ENCODE measurements at regions not wholly inside any gene's neighbourhood (a gene's known extent, or its start where the extent isn't known, plus 50 kb on each side); places are given as distances from the start of the nearest gene placed in this dataset.
"Not testable (repeated sequence)": the region's sequence is repeated elsewhere in the genome, so short reads cannot be mapped to it uniquely, and the experiment has no call there.

GRCh38 chr6:103092414-103092813 lies 1698.9 kb downstream of the GRIK2 start:
- H3K9me3 ChIP-seq (ENCODE audit: control insufficient read depth, low read length); H3K27me3 ChIP-seq (ENCODE audit: control insufficient read depth in 1 of 2, insufficient read depth in 2 of 2, low read length in 1 of 2); intact Hi-C loops (cut with DNase I); H3K4me1 ChIP-seq (ENCODE audit: control insufficient read depth in 1 of 2, insufficient read depth in 2 of 2, low read length in 2 of 2); H3K4me3 ChIP-seq (ENCODE audit: low read length in 2 of 2); H3K27ac ChIP-seq (ENCODE audit: low read depth in 1 of 2, low read length in 2 of 2); H3K36me3 ChIP-seq (ENCODE audit: control insufficient read depth in 1 of 2, insufficient read depth in 2 of 2, low read length in 1 of 2); DNase-seq; ATAC-seq (ENCODE audit: low FRiP score): not testable (repeated sequence)
- 92 to 93% methylated on average over 4 of the region's 4 CpGs for WGBS, 2 donors

- H3K27me3 ChIP-seq (ENCODE audit: control insufficient read depth in 1 of 2, insufficient read depth in 2 of 2, low read length in 1 of 2): no peaks in the 10 kb centered on the region
- no peak overlapping the region for H3K4me3 ChIP-seq (ENCODE audit: low read length in 2 of 2)
- H3K4me1 ChIP-seq (ENCODE audit: control insufficient read depth in 1 of 2, insufficient read depth in 2 of 2, low read length in 2 of 2): no peaks in the 10 kb centered on the region
- no peak overlapping the region for H3K27ac ChIP-seq (ENCODE audit: low read depth in 1 of 2, low read length in 2 of 2)
- DNase-seq: no peak
- intact Hi-C loops (cut with DNase I): no loop called here
- no peaks in the 10 kb centered on the region for H3K9me3 ChIP-seq (ENCODE audit: control insufficient read depth, low read length)
- no peaks in the 10 kb centered on the region for H3K36me3 ChIP-seq (ENCODE audit: control insufficient read depth in 1 of 2, insufficient read depth in 2 of 2, low read length in 1 of 2)
- no peak for ATAC-seq (ENCODE audit: low FRiP score)
These were observed 1692.3 kb downstream of the GRIK2 start for GRCh38 chr6:103085801-103086200.

GRCh38 chr6:103081876-103082630 lies 1688.5 kb downstream of the GRIK2 start:
- intact Hi-C loops (cut with DNase I): no loop called here
- H3K27ac ChIP-seq (ENCODE audit: low read depth in 1 of 2, low read length in 2 of 2): no peak overlapping the region
- no peaks in the 10 kb centered on the region for H3K9me3 ChIP-seq (ENCODE audit: control insufficient read depth, low read length)
- H3K27me3 ChIP-seq (ENCODE audit: control insufficient read depth in 1 of 2, insufficient read depth in 2 of 2, low read length in 1 of 2): no peaks in the 10 kb centered on the region
- DNase-seq: no peak
- H3K4me1 ChIP-seq (ENCODE audit: control insufficient read depth in 1 of 2, insufficient read depth in 2 of 2, low read length in 2 of 2): no peaks in the 10 kb centered on the region
- H3K36me3 ChIP-seq (ENCODE audit: control insufficient read depth in 1 of 2, insufficient read depth in 2 of 2, low read length in 1 of 2): no peaks in the 10 kb centered on the region
- no peak overlapping the region for H3K4me3 ChIP-seq (ENCODE audit: low read length in 2 of 2)
- ATAC-seq (ENCODE audit: low FRiP score): no peak
- 76 to 77% methylated on average over 6 of the region's 6 CpGs for WGBS, 2 donors

GRCh38 chr6:103081126-103081525 lies 1687.6 kb downstream of the GRIK2 start:
- Histone ChIP-seq H3K27me3 (ENCODE audit: control insufficient read depth in 1 of 2, insufficient read depth in 2 of 2, low read length in 1 of 2) (no peaks in the 10 kb centered on the region), H3K4me3 (ENCODE audit: low read length in 2 of 2) (no peak overlapping the region), H3K27ac (ENCODE audit: low read depth in 1 of 2, low read length in 2 of 2) (no peak overlapping the region), H3K36me3 (ENCODE audit: control insufficient read depth in 1 of 2, insufficient read depth in 2 of 2, low read length in 1 of 2) (no peaks in the 10 kb centered on the region), H3K4me1 (ENCODE audit: control insufficient read depth in 1 of 2, insufficient read depth in 2 of 2, low read length in 2 of 2) (no peaks in the 10 kb centered on the region), H3K9me3 (ENCODE audit: control insufficient read depth, low read length) (no peaks in the 10 kb centered on the region)
- intact Hi-C loops (cut with DNase I): no loop called here
- ATAC-seq (ENCODE audit: low FRiP score) (no peak), DNase-seq (no peak)
- WGBS, 2 donors: 95 to 98% methylated on average over 1 of the region's 1 CpG

- H3K36me3 ChIP-seq (ENCODE audit: control insufficient read depth in 1 of 2, insufficient read depth in 2 of 2, low read length in 1 of 2): no peaks in the 10 kb centered on the region
- no peaks in the 10 kb centered on the region for H3K4me1 ChIP-seq (ENCODE audit: control insufficient read depth in 1 of 2, insufficient read depth in 2 of 2, low read length in 2 of 2)
- H3K4me3 ChIP-seq (ENCODE audit: low read length in 2 of 2): no peak overlapping the region
- no peaks in the 10 kb centered on the region for H3K9me3 ChIP-seq (ENCODE audit: control insufficient read depth, low read length)
- DNase-seq: no peak
- no peaks in the 10 kb centered on the region for H3K27me3 ChIP-seq (ENCODE audit: control insufficient read depth in 1 of 2, insufficient read depth in 2 of 2, low read length in 1 of 2)
- no peak for ATAC-seq (ENCODE audit: low FRiP score)
- no peak overlapping the region for H3K27ac ChIP-seq (ENCODE audit: low read depth in 1 of 2, low read length in 2 of 2)
- intact Hi-C loops (cut with DNase I): no loop called here
- 92 to 96% methylated on average over 3 of the region's 3 CpGs for WGBS, 2 donors
These were observed 1687.0 kb downstream of the GRIK2 start for GRCh38 chr6:103080497-103080896.

- 96 to 100% methylated on average over 1 of the region's 1 CpG for WGBS, 2 donors
- intact Hi-C loops (cut with DNase I): no loop called here
- ATAC-seq (ENCODE audit: low FRiP score) (no peak), DNase-seq (no peak)
- H3K9me3 ChIP-seq (ENCODE audit: control insufficient read depth, low read length): no peaks in the 10 kb centered on the region
- no peaks in the 10 kb centered on the region for H3K27me3 ChIP-seq (ENCODE audit: control insufficient read depth in 1 of 2, insufficient read depth in 2 of 2, low read length in 1 of 2)
- H3K4me1 ChIP-seq (ENCODE audit: control insufficient read depth in 1 of 2, insufficient read depth in 2 of 2, low read length in 2 of 2): no peaks in the 10 kb centered on the region
- H3K36me3 ChIP-seq (ENCODE audit: control insufficient read depth in 1 of 2, insufficient read depth in 2 of 2, low read length in 1 of 2): no peaks in the 10 kb centered on the region
- H3K27ac ChIP-seq (ENCODE audit: low read depth in 1 of 2, low read length in 2 of 2): no peak overlapping the region
- H3K4me3 ChIP-seq (ENCODE audit: low read length in 2 of 2): no peak overlapping the region
These were observed 1686.4 kb downstream of the GRIK2 start for GRCh38 chr6:103079867-103080266.

- H3K4me1 ChIP-seq (ENCODE audit: control insufficient read depth in 1 of 2, insufficient read depth in 2 of 2, low read length in 2 of 2): no peaks in the 10 kb centered on the region
- H3K9me3 ChIP-seq (ENCODE audit: control insufficient read depth, low read length): no peaks in the 10 kb centered on the region
- H3K4me3 ChIP-seq (ENCODE audit: low read length in 2 of 2): no peak overlapping the region
- intact Hi-C loops (cut with DNase I): no loop called here
- no peaks in the 10 kb centered on the region for H3K27me3 ChIP-seq (ENCODE audit: control insufficient read depth in 1 of 2, insufficient read depth in 2 of 2, low read length in 1 of 2)
- ATAC-seq (ENCODE audit: low FRiP score) (no peak), DNase-seq (no peak)
- H3K27ac ChIP-seq (ENCODE audit: low read depth in 1 of 2, low read length in 2 of 2): no peak overlapping the region
- 89 to 100% methylated on average over 1 of the region's 1 CpG for WGBS, 2 donors
- no peaks in the 10 kb centered on the region for H3K36me3 ChIP-seq (ENCODE audit: control insufficient read depth in 1 of 2, insufficient read depth in 2 of 2, low read length in 1 of 2)
These were observed 1668.6 kb downstream of the GRIK2 start for GRCh38 chr6:103062136-103062535.

- H3K4me1 ChIP-seq (ENCODE audit: control insufficient read depth in 1 of 2, insufficient read depth in 2 of 2, low read length in 2 of 2): peaks cover 0 to 1% of the 10 kb centered on the region in 2 donors
- no peaks in the 10 kb centered on the region for H3K36me3 ChIP-seq (ENCODE audit: control insufficient read depth in 1 of 2, insufficient read depth in 2 of 2, low read length in 1 of 2)
- no peak overlapping the region for H3K4me3 ChIP-seq (ENCODE audit: low read length in 2 of 2)
- H3K27ac ChIP-seq (ENCODE audit: low read depth in 1 of 2, low read length in 2 of 2): no peak overlapping the region
- no peaks in the 10 kb centered on the region for H3K27me3 ChIP-seq (ENCODE audit: control insufficient read depth in 1 of 2, insufficient read depth in 2 of 2, low read length in 1 of 2)
- intact Hi-C loops (cut with DNase I): no loop called here
- no peak for ATAC-seq (ENCODE audit: low FRiP score)
- no peaks in the 10 kb centered on the region for H3K9me3 ChIP-seq (ENCODE audit: control insufficient read depth, low read length)
- no peak for DNase-seq
These were observed 1654.1 kb downstream of the GRIK2 start for GRCh38 chr6:103047567-103047966.

- no peak for ATAC-seq (ENCODE audit: low FRiP score)
- WGBS, 2 donors: 23 to 27% methylated on average over 5 of the region's 5 CpGs
- no peak overlapping the region for H3K27ac ChIP-seq (ENCODE audit: low read depth in 1 of 2, low read length in 2 of 2)
These were observed 1648.8 kb downstream of the GRIK2 start for GRCh38 chr6:103042336-103042735.

More at GRCh38 chr6:103042336-103042735, 1648.8 kb downstream of the GRIK2 start:
- no peak overlapping the region for H3K4me3 ChIP-seq (ENCODE audit: low read length in 2 of 2)
- intact Hi-C loops (cut with DNase I): no loop called here
- H3K4me1 ChIP-seq (ENCODE audit: control insufficient read depth in 1 of 2, insufficient read depth in 2 of 2, low read length in 2 of 2): no peaks in the 10 kb centered on the region
- DNase-seq: no peak
- H3K36me3 ChIP-seq (ENCODE audit: control insufficient read depth in 1 of 2, insufficient read depth in 2 of 2, low read length in 1 of 2): no peaks in the 10 kb centered on the region
- H3K9me3 ChIP-seq (ENCODE audit: control insufficient read depth, low read length): no peaks in the 10 kb centered on the region
- no peaks in the 10 kb centered on the region for H3K27me3 ChIP-seq (ENCODE audit: control insufficient read depth in 1 of 2, insufficient read depth in 2 of 2, low read length in 1 of 2)
